GM19455 (cell line): ENCODE measurements at regions not wholly inside any gene's neighbourhood (a gene's known extent, or its start where the extent isn't known, plus 50 kb on each side); places are given as distances from the start of the nearest gene placed in this dataset.

ENCODE experiments used
- ATAC-seq: cut with Tn5 transposase; IDR thresholded peaks from one replicate; pipeline ENCODE4 v1.9.1; 2021; ENCODE audit not compliant: unreplicated experiment

- no peak for ATAC-seq
These were observed 428.8 kb downstream of the CDK5RAP2 start for GRCh38 chr9:120151149-120151548.

GRCh38 chr9:120138955-120139354 is 441.0 kb downstream of the CDK5RAP2 start:
- ATAC-seq: no peak

- ATAC-seq: no peak
These were observed 442.7 kb downstream of the CDK5RAP2 start for GRCh38 chr9:120137186-120137840.

GRCh38 chr9:120136696-120137095 is 443.3 kb downstream of the CDK5RAP2 start:
- no peak for ATAC-seq

GRCh38 chr9:120117081-120117480 is 462.9 kb downstream of the CDK5RAP2 start:
- ATAC-seq: no peak

- no peak for ATAC-seq
These were observed 469.4 kb downstream of the CDK5RAP2 start for GRCh38 chr9:120110520-120110919.

GRCh38 chr9:120109242-120109641 is 470.7 kb downstream of the CDK5RAP2 start:
- ATAC-seq: no peak

GRCh38 chr9:120107138-120107537 is 472.8 kb downstream of the CDK5RAP2 start:
- no peak for ATAC-seq

- ATAC-seq: no peak
These were observed 475.2 kb downstream of the CDK5RAP2 start for GRCh38 chr9:120104771-120105170.

- no peak for ATAC-seq
These were observed 479.4 kb downstream of the CDK5RAP2 start for GRCh38 chr9:120100595-120100994.

GRCh38 chr9:120099065-120099464 is 480.9 kb downstream of the CDK5RAP2 start:
- no peak for ATAC-seq

- ATAC-seq: no peak
These were observed 481.4 kb downstream of the CDK5RAP2 start for GRCh38 chr9:120098584-120098983.

- ATAC-seq: no peak
These were observed 488.8 kb downstream of the CDK5RAP2 start for GRCh38 chr9:120091206-120091605.

- ATAC-seq: no peak
These were observed 499.1 kb downstream of the CDK5RAP2 start for GRCh38 chr9:120080849-120081248.

GRCh38 chr9:120078112-120078511 is 501.9 kb downstream of the CDK5RAP2 start:
- no peak for ATAC-seq

GRCh38 chr9:120071760-120072159 is 508.2 kb downstream of the CDK5RAP2 start:
- ATAC-seq: no peak

GRCh38 chr9:120066315-120066714 is 513.7 kb downstream of the CDK5RAP2 start:
- no peak for ATAC-seq

GRCh38 chr9:120065151-120065550 is 514.8 kb downstream of the CDK5RAP2 start:
- ATAC-seq: no peak

- no peak for ATAC-seq
These were observed 535.0 kb downstream of the CDK5RAP2 start for GRCh38 chr9:120045011-120045410.

- no peak for ATAC-seq
These were observed 536.5 kb downstream of the CDK5RAP2 start for GRCh38 chr9:120043448-120043847.

- no peak for ATAC-seq
These were observed 539.1 kb downstream of the CDK5RAP2 start for GRCh38 chr9:120040896-120041295.

GRCh38 chr9:120038342-120038741 is 541.6 kb downstream of the CDK5RAP2 start:
- ATAC-seq: no peak

GRCh38 chr9:120032639-120033038 is 547.3 kb downstream of the CDK5RAP2 start:
- ATAC-seq: no peak
